ENCODE measurements at regions not wholly inside any gene's neighbourhood (a gene's known extent, or its start where the extent isn't known, plus 50 kb on each side); places are given as distances from the start of the nearest gene placed in this dataset.
"Not testable (repeated sequence)": the region's sequence is repeated elsewhere in the genome, so short reads cannot be mapped to it uniquely, and the experiment has no call there.

DNA sequence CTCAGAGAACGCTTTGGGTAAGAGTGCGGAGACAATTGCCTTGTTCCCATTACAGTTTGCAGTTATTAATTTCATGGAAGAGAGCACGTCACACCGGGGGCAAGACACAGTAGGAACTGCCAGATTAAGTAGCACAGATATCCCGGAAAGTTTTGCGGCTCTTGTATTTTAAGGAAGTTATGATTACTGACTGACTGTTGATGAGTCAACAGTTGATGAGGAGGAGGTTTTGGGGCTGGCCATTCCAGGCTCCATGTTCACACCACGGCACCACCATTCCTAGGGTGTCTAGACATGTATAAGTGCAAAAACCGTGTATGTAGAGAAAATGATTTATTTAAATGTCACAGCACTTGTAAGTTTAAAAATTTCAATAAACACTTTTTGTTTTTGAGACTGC, 86.4 kb upstream of the ZNF322 start:
- H3K27ac ChIP-seq (ENCODE audit: insufficient read depth, low read length, poor library complexity, severe bottlenecking); H3K36me3 Mint-ChIP-seq; H3K4me1 Mint-ChIP-seq; H3K4me1 ChIP-seq (ENCODE audit: control insufficient read depth, insufficient read depth, low read length, poor library complexity, severe bottlenecking); H3K4me3 Mint-ChIP-seq; DNase-seq; ATAC-seq (ENCODE audit: low read depth in 2 of 2); H3K4me3 ChIP-seq (ENCODE audit: low read depth, low read length); H3K27ac Mint-ChIP-seq; H3K36me3 ChIP-seq (ENCODE audit: control insufficient read depth, insufficient read depth, low read length): not testable (repeated sequence)
- Mint-ChIP-seq H3K9me3 (peaks cover 0 to 37% (median 6%) of the 10 kb centered on the region in 7 donors), H3K27me3 (peaks cover 78% of the 10 kb centered on the region)
- H3K27me3 ChIP-seq (ENCODE audit: control insufficient read depth, insufficient read depth, low read length): peaks cover 16% of the 10 kb centered on the region
- H3K9me3 ChIP-seq (ENCODE audit: control insufficient read depth in 2 of 2, low read length in 2 of 2): peaks cover 5 to 20% of the 10 kb centered on the region in 2 experiments

DNA sequence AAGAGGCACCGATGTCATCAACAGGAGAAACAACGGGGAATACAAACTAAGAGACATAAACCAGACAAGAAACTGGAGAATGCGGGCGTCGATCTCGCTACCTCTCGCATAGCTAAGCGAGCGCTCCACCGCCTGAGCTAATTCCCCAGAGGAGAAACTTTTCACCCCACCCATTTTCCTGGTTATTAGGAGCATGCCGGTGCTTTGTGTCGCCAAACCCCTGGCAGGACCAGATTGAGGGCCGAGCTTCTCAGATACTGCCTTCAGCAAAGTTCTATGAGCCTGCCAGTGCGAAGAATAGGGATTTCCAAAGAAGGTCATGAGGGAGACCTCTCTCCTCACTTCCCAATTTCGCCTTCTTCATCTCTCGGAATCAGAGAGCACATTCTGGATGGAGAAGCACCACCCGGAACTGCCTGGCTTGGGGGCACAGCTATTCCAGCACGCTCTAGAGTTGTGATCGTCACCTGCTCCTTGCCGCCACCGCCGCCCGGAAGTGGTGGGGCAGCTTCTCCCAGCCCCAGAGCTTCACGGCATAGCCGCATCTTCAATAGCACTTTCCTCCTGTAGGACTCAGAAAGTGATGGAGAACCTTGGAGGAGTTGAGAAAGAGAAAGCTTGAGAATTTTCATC, 89.7 kb upstream of the ZNF322 start:
- Mint-ChIP-seq H3K4me3 (peak overlapping the region in 1 of 4 donors; percentile 57), H3K9me3 (peaks cover 0 to 30% (median 9%) of the 10 kb centered on the region in 7 donors), H3K27me3 (peaks cover 58% of the 10 kb centered on the region)
- not testable (repeated sequence) for H3K9me3 ChIP-seq (ENCODE audit: control insufficient read depth in 2 of 2, low read length in 2 of 2); H3K4me3 ChIP-seq (ENCODE audit: low read depth, low read length); H3K36me3 Mint-ChIP-seq; H3K27ac ChIP-seq (ENCODE audit: insufficient read depth, low read length, poor library complexity, severe bottlenecking); H3K4me1 Mint-ChIP-seq; H3K27ac Mint-ChIP-seq; DNase-seq; H3K36me3 ChIP-seq (ENCODE audit: control insufficient read depth, insufficient read depth, low read length); H3K4me1 ChIP-seq (ENCODE audit: control insufficient read depth, insufficient read depth, low read length, poor library complexity, severe bottlenecking); ATAC-seq (ENCODE audit: low read depth in 2 of 2)
- H3K27me3 ChIP-seq (ENCODE audit: control insufficient read depth, insufficient read depth, low read length): peaks cover 14% of the 10 kb centered on the region

DNA sequence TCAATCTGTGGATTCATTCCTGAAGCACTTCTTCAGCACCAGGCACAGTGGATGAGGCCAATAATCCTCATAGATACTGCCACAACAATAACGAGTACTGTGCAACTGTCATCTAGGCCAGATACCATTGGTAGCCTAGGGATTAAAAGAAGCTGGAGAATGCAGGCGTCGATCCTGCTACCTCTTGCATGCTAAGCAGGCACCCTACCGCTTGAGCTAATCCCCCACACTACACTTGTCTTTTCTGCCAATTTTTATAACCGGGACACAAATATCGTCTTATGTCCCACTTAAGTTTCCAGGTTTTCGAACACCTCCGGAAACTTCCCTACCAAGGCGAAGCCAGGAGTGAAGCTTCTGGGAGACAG, 90.2 kb upstream of the ZNF322 start:
- H3K36me3 Mint-ChIP-seq; H3K4me1 Mint-ChIP-seq; H3K4me1 ChIP-seq (ENCODE audit: control insufficient read depth, insufficient read depth, low read length, poor library complexity, severe bottlenecking); H3K36me3 ChIP-seq (ENCODE audit: control insufficient read depth, insufficient read depth, low read length); H3K27ac Mint-ChIP-seq; ATAC-seq (ENCODE audit: low read depth in 2 of 2); H3K27ac ChIP-seq (ENCODE audit: insufficient read depth, low read length, poor library complexity, severe bottlenecking); DNase-seq; H3K9me3 ChIP-seq (ENCODE audit: control insufficient read depth in 2 of 2, low read length in 2 of 2); H3K4me3 ChIP-seq (ENCODE audit: low read depth, low read length); H3K27me3 ChIP-seq (ENCODE audit: control insufficient read depth, insufficient read depth, low read length): not testable (repeated sequence)
- Mint-ChIP-seq H3K27me3 (peaks cover 58% of the 10 kb centered on the region), H3K9me3 (peaks cover 0 to 29% (median 7%) of the 10 kb centered on the region in 7 donors), H3K4me3 (peak overlapping the region in 1 of 4 donors; percentile 57)

- Histone ChIP-seq H3K4me1 (ENCODE audit: control insufficient read depth, insufficient read depth, low read length, poor library complexity, severe bottlenecking) (no peaks in the 10 kb centered on the region), H3K27ac (ENCODE audit: insufficient read depth, low read length, poor library complexity, severe bottlenecking) (no peak overlapping the region), H3K27me3 (ENCODE audit: control insufficient read depth, insufficient read depth, low read length) (peaks cover 4% of the 10 kb centered on the region), H3K4me3 (ENCODE audit: low read depth, low read length) (no peak overlapping the region), H3K9me3 (ENCODE audit: control insufficient read depth in 2 of 2, low read length in 2 of 2) (peaks cover 0 to 6% of the 10 kb centered on the region in 2 experiments), H3K36me3 (ENCODE audit: control insufficient read depth, insufficient read depth, low read length) (no peaks in the 10 kb centered on the region)
- Mint-ChIP-seq H3K36me3 (peaks cover 3% of the 10 kb centered on the region), H3K27me3 (peaks cover 52% of the 10 kb centered on the region), H3K27ac (no peak overlapping the region), H3K9me3 (peaks cover 0 to 26% (median 6%) of the 10 kb centered on the region in 7 donors), H3K4me1 (peaks cover 0 to 10% (median 0%) of the 10 kb centered on the region in 4 donors), H3K4me3 (peak overlapping the region in 2 of 4 donors; percentile 48 to 77)
- ATAC-seq (ENCODE audit: low read depth in 2 of 2): no peak
- no peak for DNase-seq
These were observed 94.7 kb upstream of the ZNF322 start for GRCh38 chr6:26754212-26754611.

DNA sequence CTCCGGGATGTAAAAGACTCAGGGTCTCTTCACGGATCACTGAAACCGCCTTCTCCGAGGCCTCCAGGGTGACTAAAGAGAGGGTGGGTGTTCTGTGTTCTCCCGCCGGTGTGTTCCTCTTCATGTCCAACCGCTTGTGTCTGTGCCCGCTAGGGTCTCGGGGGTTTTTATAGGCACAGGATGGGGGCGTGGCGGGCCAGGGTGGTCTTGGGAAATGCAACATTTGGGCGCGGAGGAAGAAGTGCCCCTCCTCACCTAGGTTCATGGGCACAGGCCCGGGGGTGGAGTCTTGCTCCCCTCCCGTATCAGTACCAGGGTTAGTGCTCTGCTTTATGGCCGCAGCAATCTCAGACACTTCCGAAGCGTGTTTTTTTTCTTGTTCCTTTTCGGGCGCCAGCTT, 95.3 kb upstream of the ZNF322 start:
- H3K36me3 ChIP-seq (ENCODE audit: control insufficient read depth, insufficient read depth, low read length); H3K4me1 ChIP-seq (ENCODE audit: control insufficient read depth, insufficient read depth, low read length, poor library complexity, severe bottlenecking); H3K4me1 Mint-ChIP-seq; H3K4me3 ChIP-seq (ENCODE audit: low read depth, low read length); ATAC-seq (ENCODE audit: low read depth in 2 of 2); H3K36me3 Mint-ChIP-seq; H3K27ac ChIP-seq (ENCODE audit: insufficient read depth, low read length, poor library complexity, severe bottlenecking); H3K27me3 ChIP-seq (ENCODE audit: control insufficient read depth, insufficient read depth, low read length); DNase-seq; H3K9me3 ChIP-seq (ENCODE audit: control insufficient read depth in 2 of 2, low read length in 2 of 2); H3K27ac Mint-ChIP-seq: not testable (repeated sequence)
- peaks cover 0 to 26% (median 6%) of the 10 kb centered on the region in 7 donors for H3K9me3 Mint-ChIP-seq
- peaks cover 47% of the 10 kb centered on the region for H3K27me3 Mint-ChIP-seq
- peak overlapping the region in 2 of 4 donors; percentile 65 to 77 for H3K4me3 Mint-ChIP-seq

- not testable (repeated sequence) for H3K4me1 Mint-ChIP-seq; DNase-seq; H3K27ac ChIP-seq (ENCODE audit: insufficient read depth, low read length, poor library complexity, severe bottlenecking); H3K36me3 Mint-ChIP-seq; H3K9me3 ChIP-seq (ENCODE audit: control insufficient read depth in 2 of 2, low read length in 2 of 2); H3K4me3 ChIP-seq (ENCODE audit: low read depth, low read length); ATAC-seq (ENCODE audit: low read depth in 2 of 2); H3K4me1 ChIP-seq (ENCODE audit: control insufficient read depth, insufficient read depth, low read length, poor library complexity, severe bottlenecking); H3K27me3 ChIP-seq (ENCODE audit: control insufficient read depth, insufficient read depth, low read length); H3K36me3 ChIP-seq (ENCODE audit: control insufficient read depth, insufficient read depth, low read length)
- peak overlapping the region in 1 of 3 donors; percentile 49 for H3K27ac Mint-ChIP-seq
- H3K27me3 Mint-ChIP-seq: peaks cover 35% of the 10 kb centered on the region
- H3K4me3 Mint-ChIP-seq: peak overlapping the region in 2 of 4 donors; percentile 46 to 65
- H3K9me3 Mint-ChIP-seq: peaks cover 0 to 22% (median 6%) of the 10 kb centered on the region in 7 donors
These were observed 96.7 kb upstream of the ZNF322 start for GRCh38 chr6:26756067-26756805.

- not testable (repeated sequence) for ATAC-seq (ENCODE audit: low read depth in 2 of 2)
These were observed 106.8 kb upstream of the ZNF322 start for GRCh38 chr6:26766203-26766902.

More at GRCh38 chr6:26766203-26766902, 106.8 kb upstream of the ZNF322 start:
- H3K4me1 Mint-ChIP-seq; H3K36me3 ChIP-seq (ENCODE audit: control insufficient read depth, insufficient read depth, low read length); H3K36me3 Mint-ChIP-seq; H3K4me3 Mint-ChIP-seq; H3K4me1 ChIP-seq (ENCODE audit: control insufficient read depth, insufficient read depth, low read length, poor library complexity, severe bottlenecking); H3K9me3 Mint-ChIP-seq; H3K27ac Mint-ChIP-seq; H3K27me3 Mint-ChIP-seq; H3K27ac ChIP-seq (ENCODE audit: insufficient read depth, low read length, poor library complexity, severe bottlenecking); H3K27me3 ChIP-seq (ENCODE audit: control insufficient read depth, insufficient read depth, low read length); DNase-seq; H3K9me3 ChIP-seq (ENCODE audit: control insufficient read depth in 2 of 2, low read length in 2 of 2); H3K4me3 ChIP-seq (ENCODE audit: low read depth, low read length): not testable (repeated sequence)

Data from CD4-positive, CD25-positive, alpha-beta regulatory T cell (primary cell).